H1 (cell line): ENCODE measurements at regions not wholly inside any gene's neighbourhood (a gene's known extent, or its start where the extent isn't known, plus 50 kb on each side); places are given as distances from the start of the nearest gene placed in this dataset.

Experiments used
- EZH2 ChIP-seq: fragments of 200-600 bp; sonication (generic); IDR thresholded peaks from 2 replicates; pipeline ENCODE4 v1.7.1; 2012; ENCODE audit warnings: low read depth, mild to moderate bottlenecking, moderate library complexity, low read length, inconsistent platforms; ENCODE audit not compliant: severe bottlenecking
- POLR2AphosphoS5 ChIP-seq: IDR thresholded peaks from 2 replicates; pipeline ENCODE4 v1.6.1; 2011; ENCODE audit warnings: low read depth, low read length
- TAF1 ChIP-seq: IDR thresholded peaks from 2 replicates; pipeline ENCODE4 v1.6.1; 2011; ENCODE audit warnings: mild to moderate bottlenecking, low read depth, low read length
- TBP ChIP-seq: IDR thresholded peaks from 2 replicates; pipeline ENCODE4 v1.6.1; 2011; ENCODE audit warnings: low read depth, low read length, improper control_type of control experiment
- TF ChIP-seq, protein P1 (sequence below), 3 experiments: IDR thresholded peaks; 1 replicate in 2 of 3; 2 replicates in 1 of 3; pipeline versions ENCODE4 v1.5.1 to v1.6.1; 2011; ENCODE audit warnings: low read length in 3 of 3, mild to moderate bottlenecking in 3 of 3, inconsistent platforms in 2 of 3, low read depth in 1 of 3, moderate library complexity in 1 of 3; ENCODE audit not compliant: insufficient read depth in 1 of 3; ENCODE audit errors: control extremely low read depth in 1 of 3

DNA sequence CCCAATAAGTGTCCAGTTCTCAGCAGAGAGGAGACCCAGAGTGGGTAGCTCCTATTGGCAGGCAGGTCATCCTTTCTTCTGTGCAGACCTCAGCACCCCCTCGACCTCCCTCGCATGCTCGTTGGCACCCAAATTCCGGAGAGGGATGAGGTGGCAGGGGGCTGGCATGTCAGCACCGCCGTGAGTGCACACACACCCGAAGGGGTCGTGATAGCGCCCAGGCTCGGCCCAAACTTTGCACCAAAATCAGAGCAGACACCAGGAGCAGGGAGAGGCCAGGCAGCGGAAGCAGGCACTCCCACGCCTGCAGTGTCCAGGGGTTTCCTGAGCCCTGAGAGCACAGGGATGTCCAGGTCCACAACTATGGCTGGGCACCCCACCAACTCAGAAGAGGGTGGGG is 1503.8 kb upstream of the PCDH20 start:
- no peak for TF ChIP-seq POLR2AphosphoS5
- no peak for TF ChIP-seq TBP
- TF ChIP-seq, protein P1, sequence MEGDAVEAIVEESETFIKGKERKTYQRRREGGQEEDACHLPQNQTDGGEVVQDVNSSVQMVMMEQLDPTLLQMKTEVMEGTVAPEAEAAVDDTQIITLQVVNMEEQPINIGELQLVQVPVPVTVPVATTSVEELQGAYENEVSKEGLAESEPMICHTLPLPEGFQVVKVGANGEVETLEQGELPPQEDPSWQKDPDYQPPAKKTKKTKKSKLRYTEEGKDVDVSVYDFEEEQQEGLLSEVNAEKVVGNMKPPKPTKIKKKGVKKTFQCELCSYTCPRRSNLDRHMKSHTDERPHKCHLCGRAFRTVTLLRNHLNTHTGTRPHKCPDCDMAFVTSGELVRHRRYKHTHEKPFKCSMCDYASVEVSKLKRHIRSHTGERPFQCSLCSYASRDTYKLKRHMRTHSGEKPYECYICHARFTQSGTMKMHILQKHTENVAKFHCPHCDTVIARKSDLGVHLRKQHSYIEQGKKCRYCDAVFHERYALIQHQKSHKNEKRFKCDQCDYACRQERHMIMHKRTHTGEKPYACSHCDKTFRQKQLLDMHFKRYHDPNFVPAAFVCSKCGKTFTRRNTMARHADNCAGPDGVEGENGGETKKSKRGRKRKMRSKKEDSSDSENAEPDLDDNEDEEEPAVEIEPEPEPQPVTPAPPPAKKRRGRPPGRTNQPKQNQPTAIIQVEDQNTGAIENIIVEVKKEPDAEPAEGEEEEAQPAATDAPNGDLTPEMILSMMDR (IDR thresholded peaks at IDR 0.05; ENCODE audit: control extremely low read depth in 1 of 3, insufficient read depth in 1 of 3, low read depth in 1 of 3, low read length in 3 of 3): no peak
- no peak for TF ChIP-seq TAF1
- TF ChIP-seq EZH2: no peak
